GM10248 (cell line): ENCODE measurements at regions not wholly inside any gene's neighbourhood (a gene's known extent, or its start where the extent isn't known, plus 50 kb on each side); places are given as distances from the start of the nearest gene placed in this dataset.

Source experiments
- CTCF ChIA-PET: fragments of 300-600 bp; sonication (Branson Sonifier 250); formaldehyde crosslinking; extraction: SDS; loops from one replicate; lab custom pipeline; 2021; ENCODE audit warnings: antibody characterized with exemption; lab: Yijun Ruan, JAX
- POLR2A ChIA-PET: fragments of 350-650 bp; sonication (Branson Sonifier 250); formaldehyde crosslinking; extraction: SDS; loops from one replicate; lab custom pipeline; 2020; ENCODE audit warnings: antibody characterized with exemption; lab: Yijun Ruan, JAX
- DNase-seq: peaks from one replicate; pipeline ENCODE4 v3.0.0; 2012; ENCODE audit errors: extremely low spot score
- CTCF ChIP-seq: IDR thresholded peaks from 2 replicates; pipeline ENCODE4 v1.5.1; 2012; ENCODE audit warnings: mild to moderate bottlenecking, low read depth; ENCODE audit errors: extremely low read depth, missing control alignments, control extremely low read depth

GRCh38 chr22:47918276-47918921 lies 1155.9 kb downstream of the TBC1D22A start:
- peak; percentile 34 for DNase-seq
- ChIA-PET CTCF (no interaction called here), POLR2A (no interaction called here)
- no peak for TF ChIP-seq CTCF

GRCh38 chr22:47914481-47915097 lies 1152.1 kb downstream of the TBC1D22A start:
- DNase-seq = no peak
- TF ChIP-seq CTCF = no peak
- ChIA-PET POLR2A (no interaction called here), CTCF (no interaction called here)

- CTCF ChIA-PET = no interaction called here
- TF ChIP-seq CTCF = no peak
- DNase-seq = no peak
- POLR2A ChIA-PET = no interaction called here
These were observed 1140.3 kb downstream of the TBC1D22A start for GRCh38 chr22:47902646-47903180.

- TF ChIP-seq CTCF = no peak
- no peak for DNase-seq
- ChIA-PET POLR2A (no interaction called here), CTCF (no interaction called here)
These were observed 1139.5 kb downstream of the TBC1D22A start for GRCh38 chr22:47901911-47902310.

GRCh38 chr22:47899894-47900293 lies 1137.4 kb downstream of the TBC1D22A start:
- ChIA-PET CTCF (no interaction called here), POLR2A (no interaction called here)
- TF ChIP-seq CTCF = no peak
- no peak for DNase-seq

- ChIA-PET POLR2A (no interaction called here), CTCF (no interaction called here)
- TF ChIP-seq CTCF = no peak
These were observed 1136.5 kb downstream of the TBC1D22A start for GRCh38 chr22:47898946-47899345.

More at GRCh38 chr22:47898946-47899345, 1136.5 kb downstream of the TBC1D22A start:
- DNase-seq = no peak
